Smooth muscle cell (in vitro differentiated cells): ENCODE measurements at regions not wholly inside any gene's neighbourhood (a gene's known extent, or its start where the extent isn't known, plus 50 kb on each side); places are given as distances from the start of the nearest gene placed in this dataset.

ENCODE experiments used
- DNase-seq: peaks from one replicate; lab custom pipeline; 2025; ENCODE audit not compliant: unreplicated experiment; lab: John Stamatoyannopoulos, UW
- H2AFZ ChIP-seq: fragments of 200-600 bp; sonication (generic); 2 replicates; pipeline ENCODE4 v1.6.0; 2016; ENCODE audit warnings: antibody characterized with exemption, low read depth, mild to moderate bottlenecking
- H3F3A ChIP-seq: fragments of 200-600 bp; sonication (generic); 2 replicates; pipeline ENCODE4 v1.6.0; 2017; ENCODE audit warnings: antibody characterized with exemption, low read depth
- H3K27ac ChIP-seq: fragments of 200-600 bp; sonication (generic); 2 replicates; pipeline ENCODE4 v1.5.1; 2016; ENCODE audit warnings: low read depth, mild to moderate bottlenecking
- H3K27me3 ChIP-seq: fragments of 200-600 bp; sonication (generic); 2 replicates; pipeline ENCODE4 v1.6.1; 2016; ENCODE audit warnings: low read depth, mild to moderate bottlenecking
- H3K36me3 ChIP-seq: fragments of 200-600 bp; sonication (generic); 2 replicates; pipeline ENCODE4 v1.5.1; 2016; ENCODE audit warnings: low read depth
- H3K4me1 ChIP-seq: fragments of 200-600 bp; sonication (generic); 2 replicates; pipeline ENCODE4 v1.5.1; 2016; ENCODE audit warnings: low read depth
- H3K4me2 ChIP-seq: fragments of 200-600 bp; sonication (generic); 2 replicates; pipeline ENCODE4 v1.6.0; 2016; ENCODE audit warnings: mild to moderate bottlenecking
- H3K4me3 ChIP-seq: fragments of 200-600 bp; sonication (generic); 2 replicates; pipeline ENCODE4 v1.5.1; 2016; ENCODE audit warnings: mild to moderate bottlenecking
- H3K79me2 ChIP-seq: fragments of 200-600 bp; sonication (generic); 2 replicates; pipeline ENCODE4 v1.6.0; 2016; ENCODE audit warnings: low read depth, mild to moderate bottlenecking
- H3K9ac ChIP-seq: fragments of 200-600 bp; sonication (generic); 2 replicates; pipeline ENCODE4 v1.6.0; 2016; ENCODE audit warnings: low read depth
- H3K9me3 ChIP-seq: fragments of 200-600 bp; sonication (generic); replicated peaks from 2 replicates; pipeline ENCODE4 v1.5.1; 2016; ENCODE audit warnings: low read depth
- H4K20me1 ChIP-seq: fragments of 200-600 bp; sonication (generic); 2 replicates; pipeline ENCODE4 v1.6.0; 2016; ENCODE audit warnings: low read depth
- CTCF ChIP-seq: fragments of 200-600 bp; sonication (generic); IDR thresholded peaks from 2 replicates; pipeline ENCODE4 v1.5.1; 2017; ENCODE audit warnings: borderline replicate concordance, mild to moderate bottlenecking, antibody characterized with exemption; ENCODE audit not compliant: insufficient read depth, poor library complexity, severe bottlenecking
- WGBS: methylation state at CpG from one replicate; pipeline ENCODE4 v1.1.7; 2016; ENCODE audit warnings: low lambda C conversion rate; 5-methylcytosine and 5-hydroxymethylcytosine counted together

- no peak for TF ChIP-seq CTCF
- no peak overlapping the region for H3K4me3 ChIP-seq
- H2AFZ ChIP-seq = no peak overlapping the region
- no peak overlapping the region for H3K4me2 ChIP-seq
- H3F3A ChIP-seq = no peaks in the 10 kb centered on the region
- no peak overlapping the region for H3K9ac ChIP-seq
- no peaks in the 10 kb centered on the region for H3K27me3 ChIP-seq
- 86% methylated on average over 7 of the region's 7 CpGs for WGBS
- no peaks in the 10 kb centered on the region for H4K20me1 ChIP-seq
- H3K9me3 ChIP-seq = no peaks in the 10 kb centered on the region
- H3K79me2 ChIP-seq = no peaks in the 10 kb centered on the region
- no peaks in the 10 kb centered on the region for H3K36me3 ChIP-seq
- H3K4me1 ChIP-seq = peaks cover 12% of the 10 kb centered on the region
- DNase-seq = no peak
- H3K27ac ChIP-seq = no peak overlapping the region
Observed at GRCh38 chr15:66935688-66936087, 129.7 kb upstream of the SMAD3 start.

- no peaks in the 10 kb centered on the region for H3K79me2 ChIP-seq
- peaks cover 11% of the 10 kb centered on the region for H3K4me1 ChIP-seq
- TF ChIP-seq CTCF = no peak
- H3K36me3 ChIP-seq = no peaks in the 10 kb centered on the region
- WGBS = 89% methylated on average over 25 of the region's 25 CpGs
- no peak for DNase-seq
- H3F3A ChIP-seq = no peaks in the 10 kb centered on the region
- no peak overlapping the region for H3K27ac ChIP-seq
- no peaks in the 10 kb centered on the region for H3K9me3 ChIP-seq
- peak overlapping the region; percentile 12 for H3K4me3 ChIP-seq
- H2AFZ ChIP-seq = no peak overlapping the region
- peak overlapping the region; percentile 19 for H3K4me2 ChIP-seq
- H4K20me1 ChIP-seq = no peaks in the 10 kb centered on the region
- no peaks in the 10 kb centered on the region for H3K27me3 ChIP-seq
- H3K9ac ChIP-seq = no peak overlapping the region
Observed at GRCh38 chr15:66936109-66936860, 129.1 kb upstream of the SMAD3 start.

GRCh38 chr15:66936861-66937582 is 128.4 kb upstream of the SMAD3 start:
- H3K9me3 ChIP-seq = no peaks in the 10 kb centered on the region
- no peak for TF ChIP-seq CTCF
- H3K27ac ChIP-seq = no peak overlapping the region
- no peaks in the 10 kb centered on the region for H3K79me2 ChIP-seq
- H3K4me2 ChIP-seq = peak overlapping the region; percentile 19
- H2AFZ ChIP-seq = no peak overlapping the region
- no peaks in the 10 kb centered on the region for H3K27me3 ChIP-seq
- no peaks in the 10 kb centered on the region for H3F3A ChIP-seq
- no peak overlapping the region for H3K9ac ChIP-seq
- H3K4me1 ChIP-seq = peaks cover 3% of the 10 kb centered on the region
- H3K4me3 ChIP-seq = peak overlapping the region; percentile 12
- no peaks in the 10 kb centered on the region for H3K36me3 ChIP-seq
- WGBS = 71% methylated on average over 8 of the region's 8 CpGs
- DNase-seq = no peak
- no peaks in the 10 kb centered on the region for H4K20me1 ChIP-seq
